IPS-15b (cell line): ENCODE measurements at regions not wholly inside any gene's neighbourhood (a gene's known extent, or its start where the extent isn't known, plus 50 kb on each side); places are given as distances from the start of the nearest gene placed in this dataset.

Experiments
- H3K27me3 ChIP-seq: one replicate; pipeline ENCODE4 v1.6.1; 2013; ENCODE audit warnings: low read length; ENCODE audit not compliant: control insufficient read depth, insufficient read depth
- H3K36me3 ChIP-seq: one replicate; pipeline ENCODE4 v1.6.1; 2013; ENCODE audit warnings: low read length; ENCODE audit not compliant: control insufficient read depth, insufficient read depth
- H3K4me1 ChIP-seq: one replicate; pipeline ENCODE4 v1.6.1; 2013; ENCODE audit warnings: mild to moderate bottlenecking, low read length; ENCODE audit not compliant: control insufficient read depth, insufficient read depth
- H3K4me3 ChIP-seq: one replicate; pipeline ENCODE4 v1.5.1; 2013; ENCODE audit warnings: low read depth, low read length
- H3K9ac ChIP-seq: one replicate; pipeline ENCODE4 v1.6.1; 2013; ENCODE audit warnings: low read depth, mild to moderate bottlenecking, low read length
- H3K9me3 ChIP-seq: one replicate; pipeline ENCODE4 v1.6.1; 2013; ENCODE audit warnings: mild to moderate bottlenecking, low read length; ENCODE audit not compliant: control insufficient read depth, insufficient read depth

GRCh38 chr5:105350486-105351140, 1788.0 kb upstream of the NUDT12 start:
- H3K9ac ChIP-seq = no peak overlapping the region
- H3K4me3 ChIP-seq = no peak overlapping the region
- no peaks in the 10 kb centered on the region for H3K9me3 ChIP-seq
- no peaks in the 10 kb centered on the region for H3K4me1 ChIP-seq
- no peaks in the 10 kb centered on the region for H3K36me3 ChIP-seq
- no peaks in the 10 kb centered on the region for H3K27me3 ChIP-seq

GRCh38 chr5:105331558-105331957, 1769.0 kb upstream of the NUDT12 start:
- Histone ChIP-seq H3K9ac (no peak overlapping the region), H3K4me3 (no peak overlapping the region), H3K9me3 (no peaks in the 10 kb centered on the region), H3K27me3 (no peaks in the 10 kb centered on the region), H3K4me1 (no peaks in the 10 kb centered on the region), H3K36me3 (no peaks in the 10 kb centered on the region)

- no peaks in the 10 kb centered on the region for H3K27me3 ChIP-seq
- no peak overlapping the region for H3K9ac ChIP-seq
- no peaks in the 10 kb centered on the region for H3K9me3 ChIP-seq
- no peaks in the 10 kb centered on the region for H3K36me3 ChIP-seq
- no peaks in the 10 kb centered on the region for H3K4me1 ChIP-seq
- no peak overlapping the region for H3K4me3 ChIP-seq
These were observed 1767.6 kb upstream of the NUDT12 start for GRCh38 chr5:105330185-105330584.

GRCh38 chr5:105304859-105305258, 1742.3 kb upstream of the NUDT12 start:
- H3K4me3 ChIP-seq = no peak overlapping the region
- H3K36me3 ChIP-seq = no peaks in the 10 kb centered on the region
- no peak overlapping the region for H3K9ac ChIP-seq
- H3K4me1 ChIP-seq = no peaks in the 10 kb centered on the region
- H3K9me3 ChIP-seq = no peaks in the 10 kb centered on the region
- no peaks in the 10 kb centered on the region for H3K27me3 ChIP-seq

- Histone ChIP-seq H3K4me3 (no peak overlapping the region), H3K4me1 (no peaks in the 10 kb centered on the region), H3K9me3 (no peaks in the 10 kb centered on the region), H3K27me3 (no peaks in the 10 kb centered on the region), H3K9ac (no peak overlapping the region), H3K36me3 (no peaks in the 10 kb centered on the region)
These were observed 1726.4 kb upstream of the NUDT12 start for GRCh38 chr5:105288946-105289345.

GRCh38 chr5:105283134-105283533, 1720.5 kb upstream of the NUDT12 start:
- no peaks in the 10 kb centered on the region for H3K4me1 ChIP-seq
- H3K9ac ChIP-seq = no peak overlapping the region
- no peak overlapping the region for H3K4me3 ChIP-seq
- H3K27me3 ChIP-seq = no peaks in the 10 kb centered on the region
- H3K36me3 ChIP-seq = no peaks in the 10 kb centered on the region
- H3K9me3 ChIP-seq = no peaks in the 10 kb centered on the region

GRCh38 chr5:105274079-105274478, 1711.5 kb upstream of the NUDT12 start:
- Histone ChIP-seq H3K9ac (no peak overlapping the region), H3K4me1 (no peaks in the 10 kb centered on the region), H3K27me3 (no peaks in the 10 kb centered on the region), H3K9me3 (no peaks in the 10 kb centered on the region), H3K36me3 (no peaks in the 10 kb centered on the region), H3K4me3 (no peak overlapping the region)

- Histone ChIP-seq H3K9ac (no peak overlapping the region), H3K4me1 (peaks cover 3% of the 10 kb centered on the region), H3K9me3 (no peaks in the 10 kb centered on the region), H3K36me3 (no peaks in the 10 kb centered on the region), H3K27me3 (no peaks in the 10 kb centered on the region), H3K4me3 (no peak overlapping the region)
These were observed 1700.9 kb upstream of the NUDT12 start for GRCh38 chr5:105263515-105263914.

GRCh38 chr5:105259581-105260217, 1697.1 kb upstream of the NUDT12 start:
- Histone ChIP-seq H3K9ac (no peak overlapping the region), H3K9me3 (no peaks in the 10 kb centered on the region), H3K4me1 (peaks cover 3% of the 10 kb centered on the region), H3K27me3 (no peaks in the 10 kb centered on the region), H3K36me3 (no peaks in the 10 kb centered on the region), H3K4me3 (no peak overlapping the region)

GRCh38 chr5:105238561-105238960, 1676.0 kb upstream of the NUDT12 start:
- Histone ChIP-seq H3K27me3 (no peaks in the 10 kb centered on the region), H3K36me3 (no peaks in the 10 kb centered on the region), H3K9ac (no peak overlapping the region)

GRCh38 chr5:105230516-105231157, 1668.0 kb upstream of the NUDT12 start:
- Histone ChIP-seq H3K4me3 (no peak overlapping the region), H3K4me1 (no peaks in the 10 kb centered on the region), H3K9me3 (no peaks in the 10 kb centered on the region), H3K9ac (no peak overlapping the region), H3K27me3 (no peaks in the 10 kb centered on the region), H3K36me3 (no peaks in the 10 kb centered on the region)

More at GRCh38 chr5:105238561-105238960, 1676.0 kb upstream of the NUDT12 start:
- no peaks in the 10 kb centered on the region for H3K4me1 ChIP-seq
- no peaks in the 10 kb centered on the region for H3K9me3 ChIP-seq
- H3K4me3 ChIP-seq = no peak overlapping the region

- Histone ChIP-seq H3K36me3 (no peaks in the 10 kb centered on the region), H3K9me3 (no peaks in the 10 kb centered on the region), H3K4me1 (peaks cover 2% of the 10 kb centered on the region), H3K27me3 (peaks cover 2% of the 10 kb centered on the region), H3K4me3 (no peak overlapping the region), H3K9ac (no peak overlapping the region)
These were observed 1655.4 kb upstream of the NUDT12 start for GRCh38 chr5:105218018-105218417.
